ENCODE measurements at regions not wholly inside any gene's neighbourhood (a gene's known extent, or its start where the extent isn't known, plus 50 kb on each side); places are given as distances from the start of the nearest gene placed in this dataset.

GRCh38 chr3:147615035-147615434 is 205.9 kb downstream of the ZIC1 start:
- Histone ChIP-seq H3K4me3 (ENCODE audit: low read depth, low read length) (no peak overlapping the region), H3K36me3 (ENCODE audit: control insufficient read depth, insufficient read depth, low read length) (no peaks in the 10 kb centered on the region), H3K27me3 (ENCODE audit: control insufficient read depth, insufficient read depth, low read length) (no peaks in the 10 kb centered on the region)
- TF ChIP-seq CTCF (IDR thresholded peaks at IDR 0.05; ENCODE audit: insufficient read depth, low read length, severe bottlenecking) = no peak
- no peak for DNase-seq (ENCODE audit: low read depth)
- FAIRE-seq = no peak

GRCh38 chr3:147616998-147617619 is 207.9 kb downstream of the ZIC1 start:
- Histone ChIP-seq H3K4me3 (ENCODE audit: low read depth, low read length) (no peak overlapping the region), H3K36me3 (ENCODE audit: control insufficient read depth, insufficient read depth, low read length) (no peaks in the 10 kb centered on the region), H3K27me3 (ENCODE audit: control insufficient read depth, insufficient read depth, low read length) (no peaks in the 10 kb centered on the region)
- DNase-seq (ENCODE audit: low read depth) = peak; percentile 8
- no peak for TF ChIP-seq CTCF (IDR thresholded peaks at IDR 0.05; ENCODE audit: insufficient read depth, low read length, severe bottlenecking)
- no peak for FAIRE-seq

- no peaks in the 10 kb centered on the region for H3K27me3 ChIP-seq (ENCODE audit: control insufficient read depth, insufficient read depth, low read length)
- no peak for FAIRE-seq
- H3K36me3 ChIP-seq (ENCODE audit: control insufficient read depth, insufficient read depth, low read length) = no peaks in the 10 kb centered on the region
- H3K4me3 ChIP-seq (ENCODE audit: low read depth, low read length) = no peak overlapping the region
- no peak for TF ChIP-seq CTCF (IDR thresholded peaks at IDR 0.05; ENCODE audit: insufficient read depth, low read length, severe bottlenecking)
- DNase-seq (ENCODE audit: low read depth) = no peak
Measured at GRCh38 chr3:147618691-147619090, 209.5 kb downstream of the ZIC1 start.

- no peaks in the 10 kb centered on the region for H3K36me3 ChIP-seq (ENCODE audit: control insufficient read depth, insufficient read depth, low read length)
- DNase-seq (ENCODE audit: low read depth) (no peak), FAIRE-seq (no peak)
- no peak for TF ChIP-seq CTCF (IDR thresholded peaks at IDR 0.05; ENCODE audit: insufficient read depth, low read length, severe bottlenecking)
- no peaks in the 10 kb centered on the region for H3K27me3 ChIP-seq (ENCODE audit: control insufficient read depth, insufficient read depth, low read length)
- no peak overlapping the region for H3K4me3 ChIP-seq (ENCODE audit: low read depth, low read length)
Measured at GRCh38 chr3:147619921-147620560, 210.9 kb downstream of the ZIC1 start.

- no peaks in the 10 kb centered on the region for H3K27me3 ChIP-seq (ENCODE audit: control insufficient read depth, insufficient read depth, low read length)
- TF ChIP-seq CTCF (IDR thresholded peaks at IDR 0.05; ENCODE audit: insufficient read depth, low read length, severe bottlenecking) = no peak
- DNase-seq (ENCODE audit: low read depth) (no peak), FAIRE-seq (no peak)
- no peak overlapping the region for H3K4me3 ChIP-seq (ENCODE audit: low read depth, low read length)
- H3K36me3 ChIP-seq (ENCODE audit: control insufficient read depth, insufficient read depth, low read length) = no peaks in the 10 kb centered on the region
Measured at GRCh38 chr3:147620906-147621305, 211.7 kb downstream of the ZIC1 start.
